ENCODE measurements at regions not wholly inside any gene's neighbourhood (a gene's known extent, or its start where the extent isn't known, plus 50 kb on each side); places are given as distances from the start of the nearest gene placed in this dataset.

- TF ChIP-seq MYC (IDR thresholded peaks at IDR 0.05; ENCODE audit: low read depth, low read length) (no peak), MAX (IDR thresholded peaks at IDR 0.05; ENCODE audit: low read depth, low read length) (no peak), POLR2A (IDR thresholded peaks at IDR 0.05; ENCODE audit: extremely low read depth, insufficient read length) (no peak), CTCF (IDR thresholded peaks at IDR 0.05; ENCODE audit: low read depth, low read length) (no peak)
- no peak for DNase-seq (ENCODE audit: low read depth)
- H3K4me3 ChIP-seq (ENCODE audit: low read depth, low read length) = no peak overlapping the region
Observed at GRCh38 chr9:118331622-118332045, 627.4 kb downstream of the TLR4 start.

- DNase-seq (ENCODE audit: low read depth) = no peak
- TF ChIP-seq CTCF (IDR thresholded peaks at IDR 0.05; ENCODE audit: low read depth, low read length) = no peak
- TF ChIP-seq MAX (IDR thresholded peaks at IDR 0.05; ENCODE audit: low read depth, low read length) = no peak
- no peak for TF ChIP-seq POLR2A (IDR thresholded peaks at IDR 0.05; ENCODE audit: extremely low read depth, insufficient read length)
- TF ChIP-seq MYC (IDR thresholded peaks at IDR 0.05; ENCODE audit: low read depth, low read length) = no peak
- no peak overlapping the region for H3K4me3 ChIP-seq (ENCODE audit: low read depth, low read length)
Observed at GRCh38 chr9:118336250-118336942, 632.2 kb downstream of the TLR4 start.

GRCh38 chr9:118336943-118337330 lies 632.7 kb downstream of the TLR4 start:
- no peak for DNase-seq (ENCODE audit: low read depth)
- H3K4me3 ChIP-seq (ENCODE audit: low read depth, low read length) = no peak overlapping the region
- no peak for TF ChIP-seq MAX (IDR thresholded peaks at IDR 0.05; ENCODE audit: low read depth, low read length)
- no peak for TF ChIP-seq MYC (IDR thresholded peaks at IDR 0.05; ENCODE audit: low read depth, low read length)
- no peak for TF ChIP-seq POLR2A (IDR thresholded peaks at IDR 0.05; ENCODE audit: extremely low read depth, insufficient read length)
- no peak for TF ChIP-seq CTCF (IDR thresholded peaks at IDR 0.05; ENCODE audit: low read depth, low read length)

GRCh38 chr9:118360036-118360435 lies 655.8 kb downstream of the TLR4 start:
- DNase-seq (ENCODE audit: low read depth) = no peak
- no peak overlapping the region for H3K4me3 ChIP-seq (ENCODE audit: low read depth, low read length)
- TF ChIP-seq CTCF (IDR thresholded peaks at IDR 0.05; ENCODE audit: low read depth, low read length) = no peak
- no peak for TF ChIP-seq MYC (IDR thresholded peaks at IDR 0.05; ENCODE audit: low read depth, low read length)
- no peak for TF ChIP-seq POLR2A (IDR thresholded peaks at IDR 0.05; ENCODE audit: extremely low read depth, insufficient read length)
- no peak for TF ChIP-seq MAX (IDR thresholded peaks at IDR 0.05; ENCODE audit: low read depth, low read length)

GRCh38 chr9:118362123-118362522 lies 657.9 kb downstream of the TLR4 start:
- TF ChIP-seq POLR2A (IDR thresholded peaks at IDR 0.05; ENCODE audit: extremely low read depth, insufficient read length) (no peak), MAX (IDR thresholded peaks at IDR 0.05; ENCODE audit: low read depth, low read length) (no peak), CTCF (IDR thresholded peaks at IDR 0.05; ENCODE audit: low read depth, low read length) (no peak), MYC (IDR thresholded peaks at IDR 0.05; ENCODE audit: low read depth, low read length) (no peak)
- DNase-seq (ENCODE audit: low read depth) = no peak
- H3K4me3 ChIP-seq (ENCODE audit: low read depth, low read length) = no peak overlapping the region
